MCF 10A (cell line): ENCODE measurements at regions not wholly inside any gene's neighbourhood (a gene's known extent, or its start where the extent isn't known, plus 50 kb on each side); places are given as distances from the start of the nearest gene placed in this dataset.

Experiments used
- BruUV-seq: library from RNA; stranded (reverse); fragments of 400-500 nt; replicated peaks from 2 replicates; lab custom pipeline; 2021; lab: Mats Ljungman, UMichigan
- CTCF ChIA-PET: fragments of 300-600 bp; sonication (Branson Sonifier 250); formaldehyde crosslinking; extraction: SDS; loops from one replicate; lab custom pipeline; 2021; ENCODE audit warnings: antibody characterized with exemption, inconsistent platforms; lab: Yijun Ruan, JAX
- POLR2A ChIA-PET: fragments of 300-600, 350-650 bp; sonication (Branson Sonifier 250); formaldehyde crosslinking; extraction: SDS; loops from one replicate; lab custom pipeline; 2020; ENCODE audit warnings: antibody characterized with exemption, inconsistent platforms; lab: Yijun Ruan, JAX
- DNase-seq: peaks from one replicate; pipeline ENCODE4 v3.0.0-alpha.2; 2018; ENCODE audit not compliant: unreplicated experiment
- H3K27ac Mint-ChIP-seq: one replicate; pipeline ENCODE4 v1.8.0; 2022; ENCODE audit warnings: mild to moderate bottlenecking, low read depth, mixed read lengths; ENCODE audit not compliant: unreplicated experiment
- H3K27me3 Mint-ChIP-seq: one replicate; pipeline ENCODE4 v1.8.0; 2022; ENCODE audit warnings: mixed read lengths; ENCODE audit not compliant: insufficient read depth, unreplicated experiment
- H3K36me3 Mint-ChIP-seq: one replicate; pipeline ENCODE4 v1.8.0; 2022; ENCODE audit warnings: mild to moderate bottlenecking, moderate library complexity, mixed read lengths; ENCODE audit not compliant: insufficient read depth, unreplicated experiment
- H3K4me1 Mint-ChIP-seq: one replicate; pipeline ENCODE4 v1.8.0; 2022; ENCODE audit warnings: mixed read lengths; ENCODE audit not compliant: insufficient read depth, unreplicated experiment
- H3K4me3 Mint-ChIP-seq: one replicate; pipeline ENCODE4 v1.8.0; 2022; ENCODE audit warnings: mild to moderate bottlenecking, moderate library complexity, mixed read lengths; ENCODE audit not compliant: unreplicated experiment
- H3K9me3 Mint-ChIP-seq: one replicate; pipeline ENCODE4 v1.8.0; 2022; ENCODE audit warnings: mixed read lengths; ENCODE audit not compliant: unreplicated experiment
- CTCF ChIP-seq: fragments of 200-600 bp; IDR thresholded peaks from one replicate; pipeline ENCODE4 v1.8.0; 2022; ENCODE audit warnings: antibody characterized with exemption, mild to moderate bottlenecking; ENCODE audit not compliant: unreplicated experiment
- intact Hi-C: fragments of 100-400 bp; cut with micrococcal nuclease; formaldehyde crosslinking; loops from 2 replicates; pipeline ENCODE4 v1.14.1; 2022

DNA sequence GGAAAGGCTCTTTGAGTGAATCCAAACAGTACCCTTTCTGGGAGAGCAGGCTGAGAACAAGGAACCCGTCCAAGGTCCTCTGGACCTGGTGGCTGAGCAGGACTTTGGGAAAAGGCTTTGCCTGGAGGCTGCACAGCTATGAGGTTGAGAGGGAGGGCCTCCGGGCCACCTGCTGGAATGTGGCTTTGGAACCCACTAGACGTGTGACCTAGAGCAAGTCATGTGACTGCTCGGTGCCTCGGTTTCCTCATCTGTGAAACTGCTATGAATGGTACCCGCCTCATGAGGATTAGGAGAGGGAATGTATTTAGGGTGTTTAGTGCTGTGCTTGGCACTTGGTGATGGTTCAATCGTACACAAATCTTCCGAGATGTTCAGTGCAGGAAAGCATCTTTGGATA lies 50.4 kb downstream of the HAPSTR1 start:
- H3K9me3 Mint-ChIP-seq: no peaks in the 10 kb centered on the region
- intact Hi-C loops: no loop called here
- H3K4me1 Mint-ChIP-seq: peaks cover 5% of the 10 kb centered on the region
- no peak overlapping the region for H3K27ac Mint-ChIP-seq
- no peaks in the 10 kb centered on the region for H3K36me3 Mint-ChIP-seq
- H3K4me3 Mint-ChIP-seq: no peak overlapping the region
- CTCF ChIA-PET: interaction anchor here (0.6 kb wide), 1 partner anchor 1603 kb away, joined by 4 read pairs; no protein-coding TSS in a partner anchor
- POLR2A ChIA-PET: no interaction called here
- H3K27me3 Mint-ChIP-seq: peaks cover 14% of the 10 kb centered on the region
- no peak for TF ChIP-seq CTCF
- no peak for DNase-seq
- BruUV-seq: no TSS peak

DNA sequence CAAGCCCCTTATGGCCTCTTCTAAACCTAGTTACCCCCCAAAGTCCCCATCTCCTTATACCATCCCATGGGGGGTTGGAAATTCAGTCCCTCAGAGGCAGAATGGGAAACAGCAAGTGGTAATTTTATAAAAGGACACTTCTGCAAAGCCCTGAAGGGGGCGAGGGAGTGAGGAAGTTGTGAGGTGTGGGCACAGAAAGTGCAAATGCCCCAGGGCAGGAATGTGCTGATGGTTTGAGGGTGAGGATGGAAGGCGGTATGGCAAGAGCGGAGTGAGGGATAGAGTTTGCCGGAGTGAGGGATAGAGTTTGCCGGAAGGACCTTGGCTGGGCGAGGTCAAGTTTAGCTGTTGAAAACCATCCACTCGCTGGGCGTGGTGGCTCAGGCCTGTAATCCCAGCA lies 52.7 kb downstream of the HAPSTR1 start:
- H3K9me3 Mint-ChIP-seq: no peaks in the 10 kb centered on the region
- no peak for DNase-seq
- H3K36me3 Mint-ChIP-seq: peaks cover 6% of the 10 kb centered on the region
- no TSS peak for BruUV-seq
- intact Hi-C loops: no loop called here
- no peak overlapping the region for H3K27ac Mint-ChIP-seq
- TF ChIP-seq CTCF: no peak
- POLR2A ChIA-PET: no interaction called here
- no peak overlapping the region for H3K4me3 Mint-ChIP-seq
- CTCF ChIA-PET: interaction anchor here (0.6 to 1.2 kb wide), 2 partner anchors 9 to 14 kb away, joined by 3 to 5 read pairs; no protein-coding TSS in a partner anchor
- H3K27me3 Mint-ChIP-seq: peaks cover 3% of the 10 kb centered on the region
- peaks cover under 1% of the 10 kb centered on the region for H3K4me1 Mint-ChIP-seq

DNA sequence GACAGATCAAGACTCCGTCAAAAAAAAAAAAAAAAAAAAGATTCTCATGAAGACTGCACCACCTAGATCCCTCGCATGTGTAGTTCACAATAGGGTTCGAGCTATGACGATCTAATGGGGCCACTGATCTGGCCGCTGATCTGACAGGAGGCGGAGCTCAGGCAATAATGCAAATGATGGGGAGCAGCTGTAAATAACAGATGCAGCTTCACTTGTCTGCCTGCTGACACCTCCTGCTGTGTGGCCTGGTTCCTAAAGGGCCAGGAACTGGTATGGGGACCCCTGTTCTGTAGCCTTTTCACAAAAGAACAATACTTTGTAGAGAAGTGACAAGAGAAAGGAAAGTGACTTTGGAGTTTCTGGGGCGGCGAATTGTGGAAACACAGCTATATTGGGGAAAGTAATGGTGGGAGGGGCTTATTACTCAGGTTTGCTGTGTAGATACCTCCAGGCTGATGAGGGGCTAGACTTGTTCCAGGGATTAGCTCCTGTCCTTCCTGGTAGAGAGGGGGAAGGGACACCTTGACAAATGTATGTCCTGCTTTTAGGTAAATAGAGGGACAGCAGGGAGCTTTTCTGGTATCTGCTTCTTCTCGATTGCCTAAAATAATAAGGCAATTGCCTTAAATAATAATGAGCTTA lies 57.1 kb downstream of the HAPSTR1 start:
- Mint-ChIP-seq H3K4me1 (no peaks in the 10 kb centered on the region), H3K27me3 (no peaks in the 10 kb centered on the region), H3K4me3 (no peak overlapping the region), H3K27ac (no peak overlapping the region), H3K36me3 (peaks cover 6% of the 10 kb centered on the region), H3K9me3 (peaks cover 6% of the 10 kb centered on the region)
- no peak for TF ChIP-seq CTCF
- no peak for DNase-seq
- POLR2A ChIA-PET: no interaction called here
- no TSS peak for BruUV-seq
- CTCF ChIA-PET: interaction anchor here (0.6 to 1.7 kb wide), 7 partner anchors 9 to 1463 kb away, joined by 3 to 6 read pairs (median 4); no protein-coding TSS in a partner anchor
- intact Hi-C loops: no loop called here

- no peak overlapping the region for H3K27ac Mint-ChIP-seq
These were observed 59.6 kb downstream of the HAPSTR1 start for GRCh38 chr16:9151074-9151473.

More at GRCh38 chr16:9151074-9151473, 59.6 kb downstream of the HAPSTR1 start:
- intact Hi-C loops: no loop called here
- TF ChIP-seq CTCF: no peak
- no TSS peak for BruUV-seq
- ChIA-PET CTCF (interaction anchor here (0.6 to 3.4 kb wide), 2 partner anchors 12 to 370 kb away, joined by 5 to 24 read pairs; no protein-coding TSS in a partner anchor), POLR2A (no interaction called here)
- H3K36me3 Mint-ChIP-seq: peaks cover 6% of the 10 kb centered on the region
- H3K4me3 Mint-ChIP-seq: no peak overlapping the region
- H3K9me3 Mint-ChIP-seq: peaks cover 9% of the 10 kb centered on the region
- no peaks in the 10 kb centered on the region for H3K27me3 Mint-ChIP-seq
- DNase-seq: no peak
- no peaks in the 10 kb centered on the region for H3K4me1 Mint-ChIP-seq
